ENCODE measurements at regions not wholly inside any gene's neighbourhood (a gene's known extent, or its start where the extent isn't known, plus 50 kb on each side); places are given as distances from the start of the nearest gene placed in this dataset.
"Not testable (repeated sequence)": the region's sequence is repeated elsewhere in the genome, so short reads cannot be mapped to it uniquely, and the experiment has no call there.

DNA sequence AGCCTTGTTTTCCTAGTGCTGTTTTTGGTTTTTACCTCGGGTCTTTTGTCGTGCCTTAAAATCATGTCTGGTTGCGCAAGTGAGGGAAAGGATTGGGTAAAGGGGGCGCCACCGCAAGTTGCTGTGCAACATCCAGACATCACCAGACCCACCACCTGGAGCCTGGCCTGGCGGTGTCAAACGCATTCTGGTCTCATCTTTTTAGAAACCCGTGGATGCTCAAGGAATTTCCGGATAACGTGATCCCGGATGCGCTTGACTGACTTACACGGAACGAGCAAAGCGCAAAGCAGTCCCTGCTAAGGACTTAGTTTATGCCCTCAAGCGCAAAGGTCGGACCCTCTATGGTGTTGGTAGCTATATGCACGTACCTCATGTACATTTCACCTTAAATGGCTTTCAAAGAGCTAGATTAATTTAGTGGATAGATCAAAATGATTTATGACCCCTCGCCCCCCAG is 105.2 kb downstream of the OR2B2 start:
- Mint-ChIP-seq H3K27me3 (no peaks in the 10 kb centered on the region), H3K36me3 (no peaks in the 10 kb centered on the region), H3K9me3 (no peaks in the 10 kb centered on the region), H3K4me1 (ENCODE audit: unreplicated experiment) (peaks cover 24% of the 10 kb centered on the region), H3K27ac (peak overlapping the region; percentile 98), H3K4me3 (peak overlapping the region; percentile 97)
- no peak for DNase-seq (ENCODE audit: extremely low spot score, unreplicated experiment)
- TF ChIP-seq, protein P1, sequence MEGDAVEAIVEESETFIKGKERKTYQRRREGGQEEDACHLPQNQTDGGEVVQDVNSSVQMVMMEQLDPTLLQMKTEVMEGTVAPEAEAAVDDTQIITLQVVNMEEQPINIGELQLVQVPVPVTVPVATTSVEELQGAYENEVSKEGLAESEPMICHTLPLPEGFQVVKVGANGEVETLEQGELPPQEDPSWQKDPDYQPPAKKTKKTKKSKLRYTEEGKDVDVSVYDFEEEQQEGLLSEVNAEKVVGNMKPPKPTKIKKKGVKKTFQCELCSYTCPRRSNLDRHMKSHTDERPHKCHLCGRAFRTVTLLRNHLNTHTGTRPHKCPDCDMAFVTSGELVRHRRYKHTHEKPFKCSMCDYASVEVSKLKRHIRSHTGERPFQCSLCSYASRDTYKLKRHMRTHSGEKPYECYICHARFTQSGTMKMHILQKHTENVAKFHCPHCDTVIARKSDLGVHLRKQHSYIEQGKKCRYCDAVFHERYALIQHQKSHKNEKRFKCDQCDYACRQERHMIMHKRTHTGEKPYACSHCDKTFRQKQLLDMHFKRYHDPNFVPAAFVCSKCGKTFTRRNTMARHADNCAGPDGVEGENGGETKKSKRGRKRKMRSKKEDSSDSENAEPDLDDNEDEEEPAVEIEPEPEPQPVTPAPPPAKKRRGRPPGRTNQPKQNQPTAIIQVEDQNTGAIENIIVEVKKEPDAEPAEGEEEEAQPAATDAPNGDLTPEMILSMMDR (conservative IDR thresholded peaks at IDR 0.05) = peak; percentile 34

DNA sequence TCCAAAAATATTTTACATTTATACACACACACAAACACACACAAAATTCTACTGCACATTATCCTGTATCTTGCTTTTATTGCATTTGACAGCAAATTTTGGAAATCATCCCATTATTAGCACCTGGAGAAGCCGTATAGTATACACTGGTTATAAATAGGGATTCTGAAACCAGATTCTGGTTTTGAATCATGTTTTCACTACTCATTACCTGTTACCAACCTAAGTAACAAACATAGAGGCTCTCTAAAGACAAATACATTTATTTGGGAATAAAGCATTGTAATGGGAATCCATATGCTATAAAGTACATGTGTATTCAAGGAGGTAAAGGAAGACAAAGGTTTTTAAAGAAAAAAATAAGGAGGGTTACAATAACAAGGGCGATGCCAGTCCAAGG is 106.8 kb downstream of the OR2B2 start:
- H3K4me1 Mint-ChIP-seq (ENCODE audit: unreplicated experiment) = peaks cover 17% of the 10 kb centered on the region
- TF ChIP-seq, protein P1 (conservative IDR thresholded peaks at IDR 0.05) = no peak
- H3K36me3 Mint-ChIP-seq = no peaks in the 10 kb centered on the region
- no peaks in the 10 kb centered on the region for H3K27me3 Mint-ChIP-seq
- H3K4me3 Mint-ChIP-seq = peak overlapping the region; percentile 17
- peak overlapping the region; percentile 17 for H3K27ac Mint-ChIP-seq
- no peak for DNase-seq (ENCODE audit: extremely low spot score, unreplicated experiment)
- H3K9me3 Mint-ChIP-seq = no peaks in the 10 kb centered on the region

DNA sequence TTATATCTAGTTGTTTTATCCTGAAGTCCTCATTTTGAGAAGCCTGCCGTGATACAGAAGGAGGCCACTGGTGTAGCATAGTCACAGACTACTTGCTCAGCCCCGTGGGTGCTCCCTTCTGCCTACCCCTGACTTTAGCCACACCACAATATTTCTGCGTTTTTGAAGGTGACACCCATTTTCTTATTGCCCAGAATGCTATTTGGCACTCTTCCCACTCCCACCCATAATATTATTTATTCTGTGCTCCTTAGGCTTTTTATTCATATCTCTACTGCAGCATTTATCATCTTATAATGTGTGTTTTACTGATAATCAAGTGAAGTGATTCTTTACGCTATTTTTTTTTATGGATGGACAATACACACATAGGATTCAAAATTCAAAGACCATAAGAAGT is 107.3 kb downstream of the OR2B2 start:
- Mint-ChIP-seq H3K36me3 (no peaks in the 10 kb centered on the region), H3K4me1 (ENCODE audit: unreplicated experiment) (peaks cover 17% of the 10 kb centered on the region)

DNA sequence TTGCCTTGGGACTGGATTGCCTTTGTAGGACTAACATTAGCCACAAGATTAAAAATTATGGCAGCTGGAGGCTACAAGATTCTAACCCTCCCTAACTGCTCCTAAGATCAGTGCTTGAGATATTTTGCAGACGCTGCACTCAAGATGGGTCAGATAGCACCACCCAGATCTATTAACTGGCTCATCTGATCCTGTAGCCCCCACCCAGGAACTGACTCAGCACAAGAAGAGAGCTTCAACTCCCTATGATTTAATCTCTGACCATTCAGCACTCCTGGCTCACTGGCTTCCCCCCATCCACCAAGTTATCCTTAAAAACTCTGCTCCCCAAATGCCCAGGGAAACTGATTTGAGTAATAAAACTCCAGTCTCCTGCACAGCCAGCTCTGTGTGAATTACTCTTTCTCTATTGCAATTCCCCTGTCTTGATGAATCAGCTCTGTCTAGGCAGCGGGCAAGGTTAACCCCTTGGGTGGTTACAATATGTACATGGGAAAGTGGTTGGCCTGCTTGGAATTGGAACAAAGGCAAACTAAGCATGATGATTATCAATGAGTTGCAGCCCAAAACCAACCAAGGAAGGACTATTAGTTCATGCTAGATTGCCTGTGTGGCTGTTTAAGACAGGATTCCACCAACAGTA is 111.3 kb downstream of the OR2B2 start:
- TF ChIP-seq, protein P1 (conservative IDR thresholded peaks at IDR 0.05) = no peak
- H3K36me3 Mint-ChIP-seq = no peaks in the 10 kb centered on the region
- H3K9me3 Mint-ChIP-seq = no peaks in the 10 kb centered on the region
- peaks cover 8% of the 10 kb centered on the region for H3K4me1 Mint-ChIP-seq (ENCODE audit: unreplicated experiment)
- no peak overlapping the region for H3K27ac Mint-ChIP-seq
- no peak overlapping the region for H3K4me3 Mint-ChIP-seq
- H3K27me3 Mint-ChIP-seq = peaks cover under 1% of the 10 kb centered on the region
- DNase-seq (ENCODE audit: extremely low spot score, unreplicated experiment) = no peak

More for the DNA sequence above, 107.3 kb downstream of the OR2B2 start:
- TF ChIP-seq, protein P1 (conservative IDR thresholded peaks at IDR 0.05) = no peak
- no peaks in the 10 kb centered on the region for H3K9me3 Mint-ChIP-seq
- DNase-seq (ENCODE audit: extremely low spot score, unreplicated experiment) = no peak
- no peak overlapping the region for H3K27ac Mint-ChIP-seq
- H3K27me3 Mint-ChIP-seq = no peaks in the 10 kb centered on the region
- no peak overlapping the region for H3K4me3 Mint-ChIP-seq

DNA sequence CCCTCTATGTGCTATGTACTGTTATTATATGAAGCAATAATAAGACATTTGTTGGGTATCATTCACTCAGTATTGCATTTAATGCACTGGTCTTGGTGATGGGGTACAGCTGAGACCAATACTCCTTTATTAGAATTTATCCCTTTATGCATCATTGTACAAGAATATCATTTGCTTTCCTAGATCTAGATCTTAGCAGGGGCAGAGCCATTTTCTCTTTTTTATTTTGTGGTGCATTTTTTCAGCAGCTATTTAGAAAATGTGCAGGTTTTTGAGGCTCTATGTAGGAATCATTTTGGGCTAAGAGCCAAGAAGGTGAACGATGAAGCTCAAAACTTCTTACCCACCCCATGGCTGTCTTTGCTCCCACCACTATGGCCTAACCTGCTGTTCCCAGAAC is 114.2 kb downstream of the OR2B2 start:
- TF ChIP-seq, protein P1 (conservative IDR thresholded peaks at IDR 0.05) = no peak
- Mint-ChIP-seq H3K27ac (no peak overlapping the region), H3K27me3 (peaks cover 5% of the 10 kb centered on the region), H3K4me1 (ENCODE audit: unreplicated experiment) (peaks cover 16% of the 10 kb centered on the region), H3K9me3 (no peaks in the 10 kb centered on the region), H3K4me3 (no peak overlapping the region), H3K36me3 (no peaks in the 10 kb centered on the region)
- DNase-seq (ENCODE audit: extremely low spot score, unreplicated experiment) = no peak

DNA sequence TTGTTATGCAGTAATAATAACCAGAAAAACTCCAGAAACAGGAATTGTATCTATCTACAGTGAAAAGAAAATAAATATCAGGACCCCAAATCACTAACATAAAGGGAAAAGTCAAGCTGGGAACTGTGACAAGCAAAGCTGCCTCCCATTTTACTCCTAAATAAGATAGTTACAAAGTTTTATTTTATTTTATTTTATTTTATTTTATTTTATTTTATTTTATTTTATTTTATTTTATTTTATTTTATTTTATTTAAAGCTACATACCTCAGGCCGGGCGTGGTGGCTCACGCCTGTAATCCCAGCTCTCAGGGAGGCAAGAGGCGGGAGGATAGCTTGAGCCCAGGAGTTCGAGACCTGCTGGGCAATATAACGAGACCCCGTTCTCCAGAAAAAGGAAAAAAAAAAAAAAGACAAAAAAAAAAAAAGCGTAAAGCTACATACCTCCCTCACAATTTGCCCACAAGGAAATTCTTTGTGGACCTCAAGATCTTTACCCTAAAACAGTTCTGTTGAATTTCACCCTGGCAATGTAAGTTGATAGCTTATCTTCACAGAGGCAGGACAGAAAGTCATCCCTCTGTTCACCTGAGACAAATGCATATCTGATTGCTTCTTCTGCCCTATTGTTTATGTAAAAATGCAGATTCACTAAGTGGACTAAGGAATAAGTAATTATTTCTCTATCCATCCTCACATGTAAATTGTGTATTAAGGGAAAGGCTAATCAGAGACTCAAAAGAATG is 115.3 kb downstream of the OR2B2 start:
- H3K9me3 Mint-ChIP-seq; H3K27ac Mint-ChIP-seq; H3K36me3 Mint-ChIP-seq; H3K4me3 Mint-ChIP-seq; DNase-seq (ENCODE audit: extremely low spot score, unreplicated experiment); H3K27me3 Mint-ChIP-seq: not testable (repeated sequence)
- H3K4me1 Mint-ChIP-seq (ENCODE audit: unreplicated experiment) = peaks cover 19% of the 10 kb centered on the region

Data from type B pancreatic cell (in vitro differentiated cells).